ENCODE measurements at regions not wholly inside any gene's neighbourhood (a gene's known extent, or its start where the extent isn't known, plus 50 kb on each side); places are given as distances from the start of the nearest gene placed in this dataset.
A peak's percentile ranks its signal among the peaks of the same experiment; 100 is the strongest.

GRCh38 chr3:177827511-177828207 lies 630.4 kb upstream of the TBL1XR1 start:
- Mint-ChIP-seq H3K4me1 (peaks cover 70% of the 10 kb centered on the region), H3K27me3 (ENCODE audit: low read depth, poor library complexity) (no peaks in the 10 kb centered on the region), H3K36me3 (ENCODE audit: low read depth) (no peaks in the 10 kb centered on the region), H3K4me3 (no peak overlapping the region), H3K27ac (no peak overlapping the region), H3K9me3 (no peaks in the 10 kb centered on the region)
- no peak for DNase-seq
- no peak for TF ChIP-seq CTCF (IDR thresholded peaks at IDR 0.05)

- no peak overlapping the region for H3K27ac Mint-ChIP-seq
- no peaks in the 10 kb centered on the region for H3K36me3 Mint-ChIP-seq (ENCODE audit: low read depth)
- H3K4me3 Mint-ChIP-seq, result no peak overlapping the region
- peaks cover 68% of the 10 kb centered on the region for H3K4me1 Mint-ChIP-seq
- no peak for DNase-seq
- no peaks in the 10 kb centered on the region for H3K9me3 Mint-ChIP-seq
- H3K27me3 Mint-ChIP-seq (ENCODE audit: low read depth, poor library complexity), result no peaks in the 10 kb centered on the region
- TF ChIP-seq CTCF (IDR thresholded peaks at IDR 0.05), result no peak
Measured at GRCh38 chr3:177828208-177828565, 630.9 kb upstream of the TBL1XR1 start.

- Mint-ChIP-seq H3K36me3 (ENCODE audit: low read depth) (no peaks in the 10 kb centered on the region), H3K27ac (peak overlapping the region; percentile 94), H3K4me1 (peaks cover 70% of the 10 kb centered on the region), H3K27me3 (ENCODE audit: low read depth, poor library complexity) (no peaks in the 10 kb centered on the region), H3K4me3 (no peak overlapping the region), H3K9me3 (no peaks in the 10 kb centered on the region)
- no peak for DNase-seq
- no peak for TF ChIP-seq CTCF (IDR thresholded peaks at IDR 0.05)
Measured at GRCh38 chr3:177830411-177830849, 633.1 kb upstream of the TBL1XR1 start.

GRCh38 chr3:177831361-177831760 lies 634.1 kb upstream of the TBL1XR1 start:
- Mint-ChIP-seq H3K27ac (peak overlapping the region; percentile 94), H3K4me1 (peaks cover 75% of the 10 kb centered on the region), H3K4me3 (no peak overlapping the region), H3K9me3 (no peaks in the 10 kb centered on the region), H3K36me3 (ENCODE audit: low read depth) (no peaks in the 10 kb centered on the region), H3K27me3 (ENCODE audit: low read depth, poor library complexity) (no peaks in the 10 kb centered on the region)
- DNase-seq, result no peak
- no peak for TF ChIP-seq CTCF (IDR thresholded peaks at IDR 0.05)

GRCh38 chr3:177832880-177833279 lies 635.6 kb upstream of the TBL1XR1 start:
- H3K4me1 Mint-ChIP-seq, result peaks cover 78% of the 10 kb centered on the region
- no peak for DNase-seq
- no peaks in the 10 kb centered on the region for H3K36me3 Mint-ChIP-seq (ENCODE audit: low read depth)
- TF ChIP-seq CTCF (IDR thresholded peaks at IDR 0.05), result no peak
- H3K4me3 Mint-ChIP-seq, result no peak overlapping the region
- no peak overlapping the region for H3K27ac Mint-ChIP-seq
- H3K9me3 Mint-ChIP-seq, result no peaks in the 10 kb centered on the region
- H3K27me3 Mint-ChIP-seq (ENCODE audit: low read depth, poor library complexity), result no peaks in the 10 kb centered on the region

- H3K9me3 Mint-ChIP-seq, result no peaks in the 10 kb centered on the region
- no peaks in the 10 kb centered on the region for H3K36me3 Mint-ChIP-seq (ENCODE audit: low read depth)
- no peaks in the 10 kb centered on the region for H3K27me3 Mint-ChIP-seq (ENCODE audit: low read depth, poor library complexity)
- H3K4me3 Mint-ChIP-seq, result no peak overlapping the region
- no peak for DNase-seq
- peaks cover 81% of the 10 kb centered on the region for H3K4me1 Mint-ChIP-seq
- H3K27ac Mint-ChIP-seq, result no peak overlapping the region
- TF ChIP-seq CTCF (IDR thresholded peaks at IDR 0.05), result no peak
Measured at GRCh38 chr3:177833332-177833731, 636.0 kb upstream of the TBL1XR1 start.
